HuH-7.5 (cell line): ENCODE measurements at regions not wholly inside any gene's neighbourhood (a gene's known extent, or its start where the extent isn't known, plus 50 kb on each side); places are given as distances from the start of the nearest gene placed in this dataset.
A peak's percentile ranks its signal among the peaks of the same experiment; 100 is the strongest.

Source experiments
- DNase-seq: peaks from one replicate; pipeline ENCODE4 v3.0.0; 2011; ENCODE audit warnings: low spot score

DNA sequence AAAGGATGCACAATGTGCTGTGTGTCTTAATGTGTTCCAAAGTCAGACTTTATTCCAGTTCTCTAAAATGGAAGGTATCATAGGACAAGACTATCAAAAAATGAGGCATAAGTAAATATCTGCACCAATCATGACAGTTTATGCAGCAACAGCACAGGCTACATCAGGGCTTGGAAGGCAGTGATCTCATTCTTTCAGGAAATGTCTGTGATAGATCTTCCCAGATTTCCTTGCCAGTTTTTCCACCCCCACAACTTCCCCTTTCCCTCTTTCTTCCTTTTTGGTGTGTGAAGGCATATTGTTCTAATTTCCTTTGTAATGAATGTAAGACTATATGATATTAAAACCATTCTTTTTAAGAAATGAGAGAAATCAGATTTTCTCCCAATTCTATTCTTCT is 326.7 kb downstream of the ATP23 start:
- no peak for DNase-seq

DNA sequence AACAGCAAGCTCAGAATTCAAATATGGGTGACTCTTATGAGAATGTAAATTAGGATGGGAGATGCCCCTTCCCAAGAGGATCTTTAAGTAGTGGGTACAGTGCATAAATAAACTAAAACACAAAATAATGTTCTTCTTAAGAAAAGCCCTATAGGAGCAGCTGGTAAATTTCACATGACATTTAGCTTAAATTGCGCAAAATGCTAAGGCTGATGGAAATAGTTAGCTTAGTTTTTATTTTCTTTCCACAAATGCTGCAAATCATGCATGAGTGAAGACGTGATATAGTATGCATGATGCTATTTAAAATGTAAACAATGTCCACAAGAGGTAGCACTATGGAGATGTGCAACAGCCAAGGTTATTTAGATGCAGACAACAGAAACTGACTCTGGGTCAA is 328.1 kb downstream of the ATP23 start:
- no peak for DNase-seq

DNA sequence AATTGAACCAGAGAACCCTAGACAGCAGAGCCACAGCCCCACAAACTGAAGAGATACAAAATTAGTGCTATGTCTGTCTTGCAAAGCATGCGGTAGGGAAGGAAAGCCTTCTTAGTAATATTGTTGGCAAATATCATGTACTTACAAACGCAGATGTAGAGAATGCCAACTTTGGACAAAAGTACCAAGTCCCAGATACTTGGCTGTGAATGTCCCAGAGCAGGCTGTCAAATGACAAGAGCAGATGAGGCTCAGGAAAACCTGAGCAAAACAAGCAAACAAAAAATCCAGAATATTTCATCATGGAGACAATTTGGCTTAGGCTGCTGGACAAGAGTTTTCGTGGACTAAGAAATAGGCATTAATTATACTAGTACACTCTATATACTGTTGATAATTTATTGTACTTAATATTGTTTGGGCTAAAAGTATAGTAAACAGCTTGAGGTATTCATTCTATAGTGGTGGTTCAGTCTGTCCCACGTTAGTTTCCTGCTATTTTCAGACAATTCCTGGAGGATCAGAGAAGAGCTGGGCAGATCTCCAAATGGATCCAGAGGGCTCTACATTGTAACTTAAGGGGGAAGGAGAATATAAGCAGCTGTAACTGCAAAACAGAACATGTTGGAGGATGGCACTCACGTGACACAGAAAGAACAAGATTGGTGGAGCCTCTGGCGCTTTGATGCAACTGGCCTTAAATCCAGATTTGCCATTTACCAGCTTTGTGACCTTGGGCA is 329.8 kb downstream of the ATP23 start:
- DNase-seq = no peak

DNA sequence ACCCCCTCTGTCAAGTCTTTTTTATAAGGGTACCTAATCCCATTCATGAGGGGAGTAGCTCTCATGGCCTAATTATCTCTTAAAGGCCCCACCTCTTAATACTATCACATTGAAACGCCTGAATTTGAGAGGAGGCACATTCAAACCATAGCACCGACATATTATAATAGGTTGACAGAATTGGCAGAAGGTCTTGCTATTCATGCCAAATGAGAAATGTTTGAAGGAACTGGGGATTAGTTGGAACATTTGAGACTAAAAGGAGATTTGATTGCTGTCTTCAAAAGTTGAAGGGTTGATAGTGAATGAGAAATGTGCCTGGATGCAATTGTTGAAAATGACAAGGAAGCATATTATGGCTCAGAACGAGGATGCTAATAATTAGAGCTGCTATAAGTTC is 331.1 kb downstream of the ATP23 start:
- no peak for DNase-seq

DNA sequence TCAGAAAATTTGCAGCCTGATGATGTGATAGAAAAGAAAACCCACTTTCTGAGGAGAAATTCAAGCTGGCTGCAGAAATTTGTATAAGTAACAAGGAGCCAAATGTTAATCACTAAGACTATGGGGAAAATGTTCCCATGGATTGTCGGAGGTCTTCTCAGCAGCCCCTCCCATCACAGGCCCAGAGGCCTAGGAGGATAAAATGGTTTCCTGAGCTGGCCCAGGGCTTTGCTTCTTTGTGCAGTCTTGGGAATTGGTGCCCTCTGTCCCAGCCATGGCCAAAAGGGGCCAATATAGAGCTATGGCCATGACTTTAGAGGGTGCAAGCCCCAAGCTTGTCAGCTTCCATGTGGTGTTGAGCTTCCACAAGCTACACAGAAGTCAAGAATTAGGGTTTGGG is 335.9 kb downstream of the ATP23 start:
- no peak for DNase-seq

DNA sequence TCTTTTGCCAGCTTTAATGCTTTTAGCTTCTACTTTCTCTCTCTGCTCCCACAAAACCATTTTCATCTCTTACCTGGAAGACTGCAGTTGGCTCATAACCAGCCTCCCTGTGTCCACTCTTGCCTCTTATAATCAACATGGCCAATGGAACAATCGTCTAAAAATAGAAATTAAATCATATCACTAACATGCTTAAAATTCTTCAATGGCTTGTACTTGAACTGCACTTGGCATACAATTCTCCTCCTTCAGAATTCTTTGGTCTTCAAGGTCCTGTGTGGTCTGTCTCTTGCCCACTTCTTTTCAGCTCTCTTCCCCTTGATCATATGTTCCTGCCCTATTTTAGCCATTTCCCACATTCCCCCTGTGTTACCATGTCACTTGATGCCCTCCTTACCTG is 342.2 kb downstream of the ATP23 start:
- no peak for DNase-seq

DNA sequence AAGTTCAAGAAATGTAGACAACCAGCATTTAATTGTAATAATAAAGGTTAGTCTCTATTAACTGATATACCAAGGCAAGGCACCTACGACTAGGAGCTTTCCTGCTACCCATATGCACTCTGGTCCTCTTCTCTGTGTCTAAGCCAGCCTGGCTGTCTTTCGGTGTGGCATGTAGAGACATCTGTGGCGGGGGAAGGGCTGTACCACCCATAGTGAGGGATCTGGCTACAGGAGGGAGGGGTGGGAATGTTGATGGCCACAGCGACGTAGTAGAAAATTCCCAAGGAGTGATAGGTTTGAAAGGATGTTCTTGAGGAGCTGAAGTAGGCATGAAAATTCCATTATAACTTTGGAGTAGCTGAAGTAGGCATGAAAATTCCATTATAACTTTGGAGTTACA is 344.2 kb downstream of the ATP23 start:
- DNase-seq = no peak

DNA sequence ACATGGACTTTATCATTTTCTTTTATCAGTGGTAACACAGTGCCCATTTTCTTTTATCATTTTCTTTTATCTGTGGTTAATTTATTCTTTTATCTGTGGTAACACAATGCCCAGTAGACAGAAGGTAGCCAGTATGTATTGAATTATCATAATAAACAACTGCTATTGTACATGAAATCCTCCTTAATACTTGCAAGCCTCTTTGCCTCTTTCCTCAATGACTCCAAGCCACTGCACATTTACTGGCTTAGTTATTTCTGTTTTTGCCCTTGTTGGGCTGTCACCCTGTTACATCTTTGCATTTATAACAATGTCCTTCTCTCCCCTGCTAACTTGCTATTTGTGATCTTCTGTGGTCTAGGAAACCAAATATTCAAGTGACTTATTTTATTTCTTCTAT is 345.0 kb downstream of the ATP23 start:
- DNase-seq = no peak

DNA sequence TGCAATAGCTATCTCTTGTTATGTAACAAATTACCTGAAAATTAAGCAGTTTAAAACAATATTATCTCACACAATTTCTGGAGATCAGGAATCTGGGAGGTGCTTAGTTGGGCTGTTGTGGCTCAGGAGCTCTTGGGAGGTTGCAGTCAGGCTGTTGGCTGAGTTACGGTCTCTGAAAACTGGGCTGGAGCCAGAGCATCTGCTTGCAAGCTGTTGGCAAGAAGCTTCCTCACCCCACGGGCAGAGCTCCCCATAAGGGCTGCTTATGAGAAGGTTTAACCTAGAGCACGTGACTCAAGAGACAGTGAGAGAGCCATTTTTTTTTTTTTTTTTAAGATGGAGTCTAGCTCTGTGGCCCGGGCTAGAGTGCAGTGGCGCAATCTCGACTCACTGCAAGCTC is 346.8 kb downstream of the ATP23 start:
- no peak for DNase-seq

DNA sequence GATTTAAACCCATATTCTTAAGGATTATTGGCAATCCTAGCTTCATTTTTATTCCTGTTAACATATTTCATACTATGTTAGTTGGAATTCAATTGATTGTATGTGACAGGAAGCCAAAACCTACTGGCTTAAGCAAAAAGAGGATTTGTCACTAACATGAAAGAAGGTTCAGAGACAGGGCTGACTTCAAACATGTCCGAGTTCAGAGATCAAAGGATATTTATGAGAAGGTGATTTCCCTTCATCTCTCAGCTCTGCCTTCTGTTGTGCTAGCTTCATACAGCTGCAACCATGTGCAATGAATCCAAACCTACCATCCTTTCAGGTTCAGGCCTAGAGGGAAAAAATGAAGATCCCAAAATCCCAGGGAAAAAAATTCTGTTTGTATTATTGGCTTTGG is 349.7 kb downstream of the ATP23 start:
- DNase-seq = no peak

DNA sequence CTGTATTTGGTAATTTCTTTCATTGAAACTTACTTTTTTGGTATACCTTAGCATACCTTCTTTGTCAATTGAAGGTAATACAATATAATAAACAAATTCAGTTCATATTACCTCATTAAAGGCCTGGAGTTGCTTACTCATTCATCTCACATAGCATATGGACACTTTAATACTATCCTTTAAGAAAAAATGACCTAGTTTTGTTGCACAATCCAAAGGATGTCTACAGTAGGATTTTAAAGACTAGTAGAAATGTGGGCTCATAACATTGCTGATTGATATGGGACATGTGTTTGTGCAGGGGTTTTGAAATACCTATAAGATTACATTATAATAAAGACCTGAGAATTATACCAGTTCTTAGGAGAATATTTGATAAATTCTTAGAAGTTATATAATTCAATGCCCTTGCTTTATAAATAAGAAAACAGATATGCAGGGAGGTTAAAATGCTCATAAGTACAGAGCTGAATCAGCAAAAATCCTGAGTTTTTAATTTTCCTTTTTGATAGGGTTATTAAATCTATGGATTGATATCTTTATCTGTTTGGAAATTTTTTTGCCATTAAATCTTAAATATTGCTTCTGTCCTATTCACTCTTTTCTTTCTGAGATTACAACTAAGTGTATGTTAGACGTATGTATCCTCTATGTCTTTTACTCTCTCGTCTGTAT is 352.1 kb downstream of the ATP23 start:
- no peak for DNase-seq

DNA sequence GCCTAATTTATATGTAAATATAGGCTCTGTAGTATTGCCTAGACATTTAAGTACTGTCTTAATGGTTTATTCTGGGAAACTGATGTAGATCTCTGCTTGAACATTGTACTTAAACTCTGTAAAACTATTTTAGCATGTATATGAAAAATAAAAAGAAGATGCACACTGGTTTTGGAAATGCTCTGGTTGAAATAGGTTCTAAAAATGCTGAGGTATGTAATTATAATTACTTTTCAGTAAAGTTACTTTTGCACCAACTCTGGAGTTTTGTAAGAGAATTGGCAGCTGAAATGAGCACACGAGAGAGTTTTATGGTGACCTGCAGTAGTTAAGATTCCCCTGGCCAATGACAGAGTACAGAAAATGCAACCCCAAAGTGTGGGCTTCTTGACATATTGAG is 353.9 kb downstream of the ATP23 start:
- no peak for DNase-seq

DNA sequence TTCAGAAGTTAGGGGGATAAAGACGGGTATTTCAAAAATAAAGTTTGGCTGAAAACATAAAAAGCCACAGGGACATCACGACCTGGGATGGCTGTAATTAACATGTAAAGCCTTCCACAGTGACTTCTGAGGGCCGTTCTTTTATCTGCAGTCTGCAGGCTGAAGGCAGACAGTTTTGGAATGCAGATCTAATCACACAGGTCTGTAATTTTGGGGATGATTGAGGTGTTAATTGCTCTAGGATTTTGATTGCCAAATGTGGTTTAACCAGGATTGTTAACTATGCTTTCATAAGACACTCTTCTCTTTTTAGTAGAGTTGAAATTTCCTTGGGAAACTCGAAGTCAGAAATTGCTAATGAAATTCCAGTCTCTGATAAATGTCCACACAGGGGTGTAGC is 355.5 kb downstream of the ATP23 start:
- no peak for DNase-seq

DNA sequence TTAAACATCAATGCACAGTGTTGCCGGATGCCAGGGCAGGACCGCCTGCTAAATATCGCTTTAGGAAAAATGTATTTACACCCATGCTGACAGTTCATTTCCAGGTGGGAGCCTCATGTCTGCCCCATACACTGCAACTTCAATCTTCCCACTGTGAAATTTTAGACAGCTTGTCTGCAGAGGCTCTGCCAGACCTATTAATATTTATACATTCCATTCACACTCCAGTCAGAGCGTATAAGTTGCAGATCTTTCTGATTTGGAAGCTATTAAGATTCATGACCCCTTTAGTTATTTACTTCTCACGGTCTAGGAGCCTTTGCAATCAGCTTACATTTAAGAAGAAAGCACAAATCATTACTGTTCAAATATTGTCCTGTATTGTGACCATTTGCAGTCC is 357.4 kb downstream of the ATP23 start:
- DNase-seq = no peak

DNA sequence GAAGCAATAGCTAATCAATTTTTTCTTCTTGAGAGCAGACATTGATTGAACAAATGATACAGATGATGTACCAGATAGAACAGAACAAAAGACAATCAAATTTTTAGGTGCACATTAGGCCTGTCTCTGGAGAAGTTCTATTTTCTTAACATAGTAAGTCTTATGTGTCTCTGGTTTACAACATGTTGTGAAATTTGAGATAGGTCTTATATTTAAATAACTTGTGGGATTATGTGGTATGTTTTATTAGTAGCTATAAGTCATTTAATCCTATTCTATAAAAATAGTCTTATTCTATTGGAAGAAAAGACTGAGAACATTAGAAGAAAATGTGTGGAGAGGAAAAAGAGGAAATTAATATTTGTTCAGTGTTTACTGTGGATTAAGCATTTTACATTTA is 358.0 kb downstream of the ATP23 start:
- no peak for DNase-seq

DNA sequence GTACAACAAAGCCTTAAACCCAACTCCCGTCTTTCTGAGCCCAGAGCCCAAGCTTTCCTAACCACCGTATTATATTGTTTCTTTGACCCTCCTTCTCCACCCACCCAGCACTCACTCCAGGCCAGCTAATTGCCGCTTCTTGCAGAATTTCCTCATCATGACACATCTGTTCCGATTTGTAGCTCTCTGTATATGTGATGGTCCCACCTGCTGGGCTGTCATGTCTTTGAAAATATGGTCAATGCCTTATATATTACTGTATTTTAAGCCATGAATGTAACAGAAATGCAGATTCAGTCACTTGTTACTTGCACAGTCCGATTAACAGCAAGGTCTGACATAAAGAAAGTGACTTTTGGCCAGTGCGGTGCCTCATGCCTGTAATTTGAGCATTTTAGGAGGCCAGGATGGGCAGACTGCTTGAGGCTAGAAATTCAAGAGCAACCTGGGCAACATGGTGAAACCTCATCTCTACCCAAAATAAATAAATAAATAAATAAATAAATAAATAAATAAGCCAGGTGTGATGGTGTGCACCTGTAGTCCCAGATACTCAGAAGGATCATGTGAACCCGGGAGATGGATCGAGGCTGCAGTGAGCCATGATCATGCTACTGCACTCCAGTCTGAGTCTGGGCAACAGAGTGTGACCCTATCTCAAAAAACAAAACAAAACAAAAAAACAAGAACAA is 359.8 kb downstream of the ATP23 start:
- DNase-seq = no peak

DNA sequence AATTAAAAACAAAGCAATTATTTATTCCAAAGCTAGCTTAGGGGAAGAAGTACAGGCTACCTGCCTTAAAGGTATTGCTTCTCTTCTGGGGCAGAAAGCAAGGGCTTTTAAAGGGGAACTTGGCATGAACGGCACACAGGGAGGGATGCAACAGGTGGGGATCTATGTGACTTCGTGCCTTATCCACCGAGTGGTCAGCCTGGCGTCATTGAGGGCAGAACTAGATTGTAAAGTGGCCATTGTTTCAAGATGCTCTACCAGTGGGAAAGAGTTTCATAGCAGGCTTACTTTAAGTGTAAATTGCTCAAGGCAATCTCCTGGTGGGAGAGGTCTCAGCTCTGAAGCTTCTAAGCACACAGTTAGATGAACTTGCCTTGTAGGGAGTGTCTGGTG is 360.4 kb downstream of the ATP23 start:
- no peak for DNase-seq

DNA sequence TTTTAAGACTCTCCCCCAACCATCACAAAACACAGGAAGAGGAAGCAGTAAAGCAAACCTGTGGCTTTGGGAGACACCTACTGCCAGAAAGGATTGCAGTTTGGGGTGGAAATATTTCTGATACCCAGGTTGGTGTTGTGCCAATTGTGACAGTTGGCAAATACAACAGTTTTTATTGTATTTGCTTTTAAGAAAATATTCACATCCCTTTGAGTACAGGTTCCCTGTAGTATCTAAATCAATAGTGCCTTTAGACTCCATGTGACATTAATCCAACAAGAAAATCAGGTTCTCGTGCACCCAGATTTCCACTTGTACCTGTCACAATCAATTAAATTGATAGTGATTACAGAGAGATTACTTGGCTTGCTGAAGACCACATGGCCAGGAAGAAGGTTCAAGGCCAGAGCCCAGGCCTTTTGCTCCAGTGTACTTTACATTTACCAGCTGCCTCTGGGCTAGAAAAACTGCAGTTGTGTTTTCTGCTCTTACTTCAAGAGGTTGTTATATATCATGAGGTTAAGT is 361.2 kb downstream of the ATP23 start:
- no peak for DNase-seq

DNA sequence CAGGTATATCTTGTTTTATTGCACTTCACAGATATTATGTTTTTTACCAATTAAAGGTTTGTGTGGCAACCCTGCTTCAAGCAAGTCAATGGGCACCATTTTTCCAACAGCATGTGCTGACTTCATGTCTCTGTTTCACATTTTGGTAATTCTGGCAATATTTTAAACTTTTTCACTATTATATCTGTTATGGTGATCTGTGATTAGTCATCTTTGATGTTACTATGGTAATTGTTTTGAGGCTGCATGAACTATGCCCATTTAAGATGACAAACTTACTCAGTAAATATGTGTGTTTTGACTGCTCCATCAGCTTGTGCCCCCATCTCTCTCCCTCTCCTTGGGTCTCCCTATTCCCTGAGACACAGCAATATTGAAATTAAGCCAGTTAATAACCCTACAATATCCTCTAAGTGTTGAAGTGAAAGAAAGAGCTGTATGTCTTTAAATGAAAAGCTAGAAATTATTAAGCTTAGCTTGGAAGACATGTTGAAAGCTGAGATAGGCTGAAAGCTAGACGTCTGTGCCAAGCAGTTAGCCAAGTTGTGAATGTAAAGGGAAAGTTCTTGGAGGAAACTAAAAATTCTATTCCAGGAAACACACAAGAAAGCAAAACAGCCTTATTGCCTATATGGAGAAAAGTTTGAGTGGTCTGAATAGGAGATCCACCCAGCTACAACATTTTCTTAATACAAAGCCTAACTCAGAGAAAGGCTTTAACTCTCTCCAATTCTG is 365.1 kb downstream of the ATP23 start:
- DNase-seq = no peak

DNA sequence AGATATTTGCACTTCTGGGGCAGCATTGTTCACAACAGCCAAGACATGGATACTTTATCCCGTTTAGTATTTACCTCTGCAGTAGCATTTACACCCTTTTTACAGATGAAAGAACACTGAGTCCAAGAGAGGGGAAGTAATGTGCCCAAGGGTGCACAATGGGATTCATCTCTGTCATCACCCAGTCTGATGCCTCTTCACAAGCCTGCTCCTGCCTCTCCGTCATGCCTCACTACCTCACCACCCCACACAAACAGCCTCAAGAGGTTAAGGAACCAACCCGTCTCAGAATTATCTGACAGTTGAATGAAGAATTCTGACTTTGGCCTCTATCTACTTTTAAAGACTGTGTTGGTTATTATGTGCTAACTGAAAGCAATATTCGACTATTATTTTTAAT is 368.4 kb downstream of the ATP23 start:
- no peak for DNase-seq

DNA sequence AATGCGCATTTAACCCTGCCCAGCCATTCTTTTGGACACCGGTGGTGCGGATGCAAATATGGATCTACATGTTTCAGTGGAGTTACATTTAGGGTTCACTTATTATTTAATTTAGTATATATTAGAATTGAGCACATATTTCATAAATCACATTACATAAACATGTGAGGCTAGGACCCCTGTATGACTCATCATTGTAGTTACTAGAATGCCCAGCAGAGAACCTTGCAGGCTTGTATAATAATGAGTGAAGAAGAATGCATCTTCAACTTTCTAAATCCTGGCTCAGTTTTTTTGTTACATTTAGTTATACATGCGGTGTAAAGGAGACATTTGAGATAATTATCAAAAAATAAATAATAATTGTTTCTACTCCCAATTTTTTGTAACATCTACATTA is 369.0 kb downstream of the ATP23 start:
- DNase-seq = no peak

DNA sequence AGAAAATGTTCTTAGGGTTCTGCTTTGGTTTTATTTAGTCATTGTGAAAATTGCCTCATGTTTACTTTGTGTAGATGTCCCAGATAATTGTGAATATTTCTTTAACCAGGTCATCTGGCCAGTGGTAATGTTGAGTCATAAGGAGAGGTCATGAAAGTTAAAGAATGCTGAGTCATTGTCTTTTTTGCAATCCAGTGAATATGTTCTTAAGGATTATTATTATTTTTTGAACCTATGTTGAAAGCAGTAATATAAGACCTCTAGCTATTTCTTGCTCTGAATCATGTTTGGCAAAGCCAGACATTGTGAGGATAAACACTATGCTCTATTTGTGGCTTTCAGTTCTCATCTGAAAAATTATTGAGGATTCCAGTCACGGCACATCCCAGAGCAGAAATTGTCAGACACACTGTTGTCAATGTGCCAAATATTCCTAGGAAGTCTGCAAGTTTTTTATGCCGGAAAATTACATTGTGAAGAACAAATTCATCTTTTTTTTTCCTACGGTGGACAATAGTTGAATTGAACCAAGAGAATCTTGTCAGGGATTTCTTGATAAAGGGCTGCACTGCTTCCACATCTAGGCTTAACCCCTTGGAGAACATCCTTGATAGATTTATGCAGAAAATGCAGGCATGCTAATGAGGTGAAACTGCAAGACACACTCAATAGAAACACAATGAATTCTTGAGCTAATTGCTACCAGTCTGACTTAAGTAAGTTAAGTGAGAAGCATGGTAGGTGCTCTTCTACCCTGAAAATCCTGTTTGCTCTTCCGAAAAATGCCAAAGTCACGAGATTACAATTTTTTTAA is 369.6 kb downstream of the ATP23 start:
- DNase-seq = peak; percentile 24
